ENCODE measurements at regions not wholly inside any gene's neighbourhood (a gene's known extent, or its start where the extent isn't known, plus 50 kb on each side); places are given as distances from the start of the nearest gene placed in this dataset.

- no peak for DNase-seq
- Mint-ChIP-seq H3K36me3 (ENCODE audit: low read depth) (no peaks in the 10 kb centered on the region), H3K9me3 (peaks cover 8% of the 10 kb centered on the region), H3K27me3 (peaks cover 2% of the 10 kb centered on the region), H3K4me3 (no peak overlapping the region), H3K4me1 (no peaks in the 10 kb centered on the region), H3K27ac (no peak overlapping the region)
- intact Hi-C loops (cut with micrococcal nuclease), result no loop called here
These were observed 75.8 kb downstream of the CCDC34 start for GRCh38 chr11:27287205-27287604.

GRCh38 chr11:27285761-27286160 is 77.3 kb downstream of the CCDC34 start:
- H3K27me3 Mint-ChIP-seq, result peaks cover 3% of the 10 kb centered on the region
- no peak for DNase-seq
- no peak overlapping the region for H3K4me3 Mint-ChIP-seq
- intact Hi-C loops (cut with micrococcal nuclease), result no loop called here
- H3K4me1 Mint-ChIP-seq, result no peaks in the 10 kb centered on the region
- no peaks in the 10 kb centered on the region for H3K9me3 Mint-ChIP-seq
- H3K27ac Mint-ChIP-seq, result no peak overlapping the region
- H3K36me3 Mint-ChIP-seq (ENCODE audit: low read depth), result no peaks in the 10 kb centered on the region

GRCh38 chr11:27282806-27283205 is 80.2 kb downstream of the CCDC34 start:
- intact Hi-C loops (cut with micrococcal nuclease), result no loop called here
- H3K36me3 Mint-ChIP-seq (ENCODE audit: low read depth), result no peaks in the 10 kb centered on the region
- no peaks in the 10 kb centered on the region for H3K4me1 Mint-ChIP-seq
- peaks cover 3% of the 10 kb centered on the region for H3K27me3 Mint-ChIP-seq
- no peak overlapping the region for H3K4me3 Mint-ChIP-seq
- H3K27ac Mint-ChIP-seq, result no peak overlapping the region
- no peak for DNase-seq
- H3K9me3 Mint-ChIP-seq, result no peaks in the 10 kb centered on the region

- no peaks in the 10 kb centered on the region for H3K36me3 Mint-ChIP-seq (ENCODE audit: low read depth)
- no peaks in the 10 kb centered on the region for H3K9me3 Mint-ChIP-seq
- no peak overlapping the region for H3K4me3 Mint-ChIP-seq
- H3K4me1 Mint-ChIP-seq, result no peaks in the 10 kb centered on the region
- peaks cover 3% of the 10 kb centered on the region for H3K27me3 Mint-ChIP-seq
- no peak for DNase-seq
- intact Hi-C loops (cut with micrococcal nuclease), result no loop called here
- H3K27ac Mint-ChIP-seq, result no peak overlapping the region
These were observed 81.0 kb downstream of the CCDC34 start for GRCh38 chr11:27281740-27282590.

- intact Hi-C loops (cut with micrococcal nuclease), result no loop called here
These were observed 81.7 kb downstream of the CCDC34 start for GRCh38 chr11:27281276-27281675.

GRCh38 chr11:27280140-27280539 is 82.9 kb downstream of the CCDC34 start:
- no peak overlapping the region for H3K27ac Mint-ChIP-seq
- H3K4me1 Mint-ChIP-seq, result no peaks in the 10 kb centered on the region
- intact Hi-C loops (cut with micrococcal nuclease), result no loop called here
- DNase-seq, result no peak
- H3K9me3 Mint-ChIP-seq, result no peaks in the 10 kb centered on the region
- H3K27me3 Mint-ChIP-seq, result peaks cover 3% of the 10 kb centered on the region
- H3K36me3 Mint-ChIP-seq (ENCODE audit: low read depth), result no peaks in the 10 kb centered on the region
- no peak overlapping the region for H3K4me3 Mint-ChIP-seq

More at GRCh38 chr11:27281276-27281675, 81.7 kb downstream of the CCDC34 start:
- peaks cover 3% of the 10 kb centered on the region for H3K27me3 Mint-ChIP-seq
- no peaks in the 10 kb centered on the region for H3K36me3 Mint-ChIP-seq (ENCODE audit: low read depth)
- no peak overlapping the region for H3K4me3 Mint-ChIP-seq
- no peak for DNase-seq
- no peaks in the 10 kb centered on the region for H3K4me1 Mint-ChIP-seq
- H3K9me3 Mint-ChIP-seq, result no peaks in the 10 kb centered on the region
- no peak overlapping the region for H3K27ac Mint-ChIP-seq

GRCh38 chr11:27279460-27279859 is 83.6 kb downstream of the CCDC34 start:
- Mint-ChIP-seq H3K27me3 (peaks cover 2% of the 10 kb centered on the region), H3K9me3 (no peaks in the 10 kb centered on the region), H3K27ac (no peak overlapping the region), H3K4me1 (no peaks in the 10 kb centered on the region), H3K36me3 (ENCODE audit: low read depth) (no peaks in the 10 kb centered on the region), H3K4me3 (no peak overlapping the region)
- intact Hi-C loops (cut with micrococcal nuclease), result no loop called here
- no peak for DNase-seq

GRCh38 chr11:27277843-27278242 is 85.2 kb downstream of the CCDC34 start:
- H3K27ac Mint-ChIP-seq, result no peak overlapping the region
- peaks cover 1% of the 10 kb centered on the region for H3K27me3 Mint-ChIP-seq
- no peak for DNase-seq
- H3K9me3 Mint-ChIP-seq, result no peaks in the 10 kb centered on the region
- H3K4me1 Mint-ChIP-seq, result no peaks in the 10 kb centered on the region
- no peak overlapping the region for H3K4me3 Mint-ChIP-seq
- intact Hi-C loops (cut with micrococcal nuclease), result no loop called here
- H3K36me3 Mint-ChIP-seq (ENCODE audit: low read depth), result no peaks in the 10 kb centered on the region

- Mint-ChIP-seq H3K27me3 (no peaks in the 10 kb centered on the region), H3K9me3 (no peaks in the 10 kb centered on the region), H3K4me1 (no peaks in the 10 kb centered on the region), H3K36me3 (ENCODE audit: low read depth) (no peaks in the 10 kb centered on the region), H3K27ac (no peak overlapping the region), H3K4me3 (no peak overlapping the region)
- intact Hi-C loops (cut with micrococcal nuclease), result no loop called here
- DNase-seq, result no peak
These were observed 86.9 kb downstream of the CCDC34 start for GRCh38 chr11:27276141-27276540.

- H3K36me3 Mint-ChIP-seq (ENCODE audit: low read depth), result no peaks in the 10 kb centered on the region
These were observed 88.1 kb downstream of the CCDC34 start for GRCh38 chr11:27274854-27275395.

GRCh38 chr11:27266125-27266524 is 96.9 kb downstream of the CCDC34 start:
- Mint-ChIP-seq H3K4me1 (no peaks in the 10 kb centered on the region), H3K4me3 (no peak overlapping the region), H3K27me3 (no peaks in the 10 kb centered on the region), H3K36me3 (ENCODE audit: low read depth) (no peaks in the 10 kb centered on the region), H3K27ac (no peak overlapping the region), H3K9me3 (no peaks in the 10 kb centered on the region)
- intact Hi-C loops (cut with micrococcal nuclease), result no loop called here
- no peak for DNase-seq

More at GRCh38 chr11:27274854-27275395, 88.1 kb downstream of the CCDC34 start:
- H3K27ac Mint-ChIP-seq, result no peak overlapping the region
- DNase-seq, result no peak
- no peaks in the 10 kb centered on the region for H3K4me1 Mint-ChIP-seq
- no peak overlapping the region for H3K4me3 Mint-ChIP-seq
- no peaks in the 10 kb centered on the region for H3K9me3 Mint-ChIP-seq
- intact Hi-C loops (cut with micrococcal nuclease), result no loop called here
- H3K27me3 Mint-ChIP-seq, result no peaks in the 10 kb centered on the region

GRCh38 chr11:27263986-27264385 is 99.0 kb downstream of the CCDC34 start:
- no peaks in the 10 kb centered on the region for H3K27me3 Mint-ChIP-seq
- H3K4me3 Mint-ChIP-seq, result no peak overlapping the region
- DNase-seq, result no peak
- no peaks in the 10 kb centered on the region for H3K4me1 Mint-ChIP-seq
- H3K36me3 Mint-ChIP-seq (ENCODE audit: low read depth), result no peaks in the 10 kb centered on the region
- no peak overlapping the region for H3K27ac Mint-ChIP-seq
- no peaks in the 10 kb centered on the region for H3K9me3 Mint-ChIP-seq
- intact Hi-C loops (cut with micrococcal nuclease), result no loop called here

GRCh38 chr11:27263046-27263445 is 100.0 kb downstream of the CCDC34 start:
- no peak for DNase-seq
- intact Hi-C loops (cut with micrococcal nuclease), result no loop called here
- H3K27me3 Mint-ChIP-seq, result no peaks in the 10 kb centered on the region
- H3K4me3 Mint-ChIP-seq, result no peak overlapping the region
- H3K27ac Mint-ChIP-seq, result no peak overlapping the region
- H3K36me3 Mint-ChIP-seq (ENCODE audit: low read depth), result no peaks in the 10 kb centered on the region
- no peaks in the 10 kb centered on the region for H3K4me1 Mint-ChIP-seq
- no peaks in the 10 kb centered on the region for H3K9me3 Mint-ChIP-seq

- no peaks in the 10 kb centered on the region for H3K4me1 Mint-ChIP-seq
- no peak overlapping the region for H3K4me3 Mint-ChIP-seq
- no peak overlapping the region for H3K27ac Mint-ChIP-seq
- no peaks in the 10 kb centered on the region for H3K9me3 Mint-ChIP-seq
- no peaks in the 10 kb centered on the region for H3K27me3 Mint-ChIP-seq
- DNase-seq, result no peak
- H3K36me3 Mint-ChIP-seq (ENCODE audit: low read depth), result no peaks in the 10 kb centered on the region
- intact Hi-C loops (cut with micrococcal nuclease), result no loop called here
These were observed 107.6 kb downstream of the CCDC34 start for GRCh38 chr11:27255447-27255828.
